ENCODE measurements at regions not wholly inside any gene's neighbourhood (a gene's known extent, or its start where the extent isn't known, plus 50 kb on each side); places are given as distances from the start of the nearest gene placed in this dataset.

- no peak for TF ChIP-seq POLR2A (IDR thresholded peaks at IDR 0.05)
- TF ChIP-seq, protein P1, sequence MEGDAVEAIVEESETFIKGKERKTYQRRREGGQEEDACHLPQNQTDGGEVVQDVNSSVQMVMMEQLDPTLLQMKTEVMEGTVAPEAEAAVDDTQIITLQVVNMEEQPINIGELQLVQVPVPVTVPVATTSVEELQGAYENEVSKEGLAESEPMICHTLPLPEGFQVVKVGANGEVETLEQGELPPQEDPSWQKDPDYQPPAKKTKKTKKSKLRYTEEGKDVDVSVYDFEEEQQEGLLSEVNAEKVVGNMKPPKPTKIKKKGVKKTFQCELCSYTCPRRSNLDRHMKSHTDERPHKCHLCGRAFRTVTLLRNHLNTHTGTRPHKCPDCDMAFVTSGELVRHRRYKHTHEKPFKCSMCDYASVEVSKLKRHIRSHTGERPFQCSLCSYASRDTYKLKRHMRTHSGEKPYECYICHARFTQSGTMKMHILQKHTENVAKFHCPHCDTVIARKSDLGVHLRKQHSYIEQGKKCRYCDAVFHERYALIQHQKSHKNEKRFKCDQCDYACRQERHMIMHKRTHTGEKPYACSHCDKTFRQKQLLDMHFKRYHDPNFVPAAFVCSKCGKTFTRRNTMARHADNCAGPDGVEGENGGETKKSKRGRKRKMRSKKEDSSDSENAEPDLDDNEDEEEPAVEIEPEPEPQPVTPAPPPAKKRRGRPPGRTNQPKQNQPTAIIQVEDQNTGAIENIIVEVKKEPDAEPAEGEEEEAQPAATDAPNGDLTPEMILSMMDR (IDR thresholded peaks at IDR 0.05) = no peak
- no peaks in the 10 kb centered on the region for H3K9me3 ChIP-seq
- no peak for DNase-seq
- H3K36me3 ChIP-seq = no peaks in the 10 kb centered on the region
- H3K27me3 ChIP-seq = no peaks in the 10 kb centered on the region
- H3K4me1 ChIP-seq = no peaks in the 10 kb centered on the region
- no peak overlapping the region for H3K4me3 ChIP-seq
- intact Hi-C loops (cut with DNase I; ENCODE audit: low total_unique reads) = loop anchor here (10.0 kb wide), 1 partner anchor 59 kb away; no protein-coding TSS in a partner anchor
- no peak overlapping the region for H3K27ac ChIP-seq
Observed at GRCh38 chr22:19574247-19574646, 50.0 kb upstream of the CLDN5 start.

GRCh38 chr22:19576460-19577421 is 52.5 kb upstream of the CLDN5 start:
- H3K4me1 ChIP-seq = no peaks in the 10 kb centered on the region
- DNase-seq = peak in 1 of 2 donors; percentile 47
- intact Hi-C loops (cut with DNase I; ENCODE audit: low total_unique reads) = loop anchor here (10.0 kb wide), 1 partner anchor 62 kb away; no protein-coding TSS in a partner anchor
- no peaks in the 10 kb centered on the region for H3K36me3 ChIP-seq
- TF ChIP-seq POLR2A (IDR thresholded peaks at IDR 0.05) = peak in 1 of 2 donors; percentile 18
- TF ChIP-seq, protein P1 (IDR thresholded peaks at IDR 0.05) = no peak
- H3K4me3 ChIP-seq = no peak overlapping the region
- H3K27me3 ChIP-seq = no peaks in the 10 kb centered on the region
- H3K9me3 ChIP-seq = no peaks in the 10 kb centered on the region
- H3K27ac ChIP-seq = peak overlapping the region; percentile 33 to 52

- Histone ChIP-seq H3K9me3 (no peaks in the 10 kb centered on the region), H3K27me3 (no peaks in the 10 kb centered on the region), H3K27ac (peak overlapping the region; percentile 33 to 52), H3K36me3 (no peaks in the 10 kb centered on the region), H3K4me1 (no peaks in the 10 kb centered on the region), H3K4me3 (no peak overlapping the region)
- DNase-seq = no peak
- intact Hi-C loops (cut with DNase I; ENCODE audit: low total_unique reads) = loop anchor here (10.0 kb wide), 1 partner anchor 63 kb away; no protein-coding TSS in a partner anchor
- TF ChIP-seq POLR2A (IDR thresholded peaks at IDR 0.05) = no peak
- TF ChIP-seq, protein P1 (IDR thresholded peaks at IDR 0.05) = no peak
Observed at GRCh38 chr22:19577422-19577966, 53.3 kb upstream of the CLDN5 start.

DNA sequence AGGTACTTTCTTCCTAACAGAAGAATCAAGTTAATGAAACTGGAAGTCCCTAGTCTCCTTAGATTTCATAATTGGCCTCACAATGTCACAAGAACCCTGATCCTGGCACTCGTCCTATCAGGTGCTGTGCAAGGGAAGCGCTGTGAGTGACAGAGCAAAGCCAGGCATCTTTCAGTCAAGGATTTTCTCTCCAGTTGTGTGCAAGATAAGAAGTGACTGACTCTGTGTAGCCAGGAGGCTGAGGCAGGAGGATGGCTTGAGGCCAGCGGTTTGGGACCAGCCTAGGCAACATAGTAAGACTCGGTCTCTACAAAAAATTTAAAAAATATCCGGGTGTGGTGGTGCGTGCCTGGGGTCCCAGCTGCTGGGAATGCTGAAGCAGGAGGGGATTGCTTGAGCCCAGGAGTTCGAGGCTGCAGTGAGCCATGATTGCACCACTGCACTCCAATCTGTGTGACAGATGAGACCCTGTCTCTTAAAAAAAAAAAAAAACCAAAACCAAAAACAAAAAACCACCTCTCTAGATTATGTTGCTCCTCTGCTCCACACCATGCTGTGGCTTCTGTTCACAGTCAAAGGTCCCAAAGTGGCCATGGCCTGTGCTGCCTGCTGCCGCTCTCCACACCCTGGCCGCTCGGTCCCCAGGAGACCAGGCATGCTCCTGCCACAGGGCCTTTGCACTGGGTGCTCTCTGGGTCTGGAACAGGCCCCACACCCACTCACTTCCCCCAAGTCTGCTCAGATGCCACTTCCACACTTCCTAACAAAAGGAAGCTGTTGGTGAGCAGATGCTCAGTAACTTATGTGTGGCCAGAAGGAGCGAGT is 54.2 kb upstream of the CLDN5 start:
- TF ChIP-seq, protein P1 (IDR thresholded peaks at IDR 0.05) = no peak
- TF ChIP-seq POLR2A (IDR thresholded peaks at IDR 0.05) = no peak
- Histone ChIP-seq H3K27ac (peak overlapping the region in 1 of 2 donors; percentile 31), H3K27me3 (no peaks in the 10 kb centered on the region), H3K9me3 (no peaks in the 10 kb centered on the region), H3K4me3 (no peak overlapping the region), H3K4me1 (no peaks in the 10 kb centered on the region), H3K36me3 (no peaks in the 10 kb centered on the region)
- no peak for DNase-seq
- intact Hi-C loops (cut with DNase I; ENCODE audit: low total_unique reads) = loop anchor here (10.0 kb wide), 1 partner anchor 64 kb away; no protein-coding TSS in a partner anchor
